DOHH2 (cell line): ENCODE measurements at regions not wholly inside any gene's neighbourhood (a gene's known extent, or its start where the extent isn't known, plus 50 kb on each side); places are given as distances from the start of the nearest gene placed in this dataset.

Source experiments
- H3F3A ChIP-seq: fragments of 200-600 bp; sonication (generic), shearing (Covaris generic); 2 replicates; pipeline ENCODE4 v1.6.0; 2016; ENCODE audit warnings: antibody characterized with exemption, mild to moderate bottlenecking; ENCODE audit not compliant: control insufficient read depth, insufficient read depth
- H3K27ac ChIP-seq: fragments of 200-600 bp; sonication (generic); 2 replicates; pipeline ENCODE4 v1.5.1; 2014; ENCODE audit warnings: low read depth, mild to moderate bottlenecking, low read length, moderate library complexity
- H3K27me3 ChIP-seq: fragments of 200-600 bp; sonication (generic); 2 replicates; pipeline ENCODE4 v1.6.1; 2014; ENCODE audit warnings: mild to moderate bottlenecking, low read length, mixed read lengths; ENCODE audit not compliant: control insufficient read depth
- H3K36me3 ChIP-seq: fragments of 200-600 bp; sonication (generic); 2 replicates; pipeline ENCODE4 v1.6.1; 2014; ENCODE audit warnings: mild to moderate bottlenecking, low read length, moderate library complexity, mixed read lengths; ENCODE audit not compliant: control insufficient read depth
- H3K4me1 ChIP-seq: fragments of 200-600 bp; sonication (generic); 2 replicates; pipeline ENCODE4 v1.6.1; 2014; ENCODE audit warnings: mild to moderate bottlenecking, low read length, mixed read lengths; ENCODE audit not compliant: control insufficient read depth
- H3K4me2 ChIP-seq: fragments of 200-600 bp; sonication (generic); 2 replicates; pipeline ENCODE4 v1.6.0; 2014; ENCODE audit warnings: mild to moderate bottlenecking, low read length, moderate library complexity
- H3K4me3 ChIP-seq: fragments of 200-600 bp; sonication (generic); 2 replicates; pipeline ENCODE4 v1.5.1; 2014; ENCODE audit warnings: mild to moderate bottlenecking, low read length, mixed read lengths
- H3K79me2 ChIP-seq: fragments of 200-600 bp; sonication (generic); 2 replicates; pipeline ENCODE4 v1.6.1; 2014; ENCODE audit warnings: mild to moderate bottlenecking, low read length, mixed read lengths; ENCODE audit not compliant: control insufficient read depth
- H3K9me2 ChIP-seq: fragments of 200-600 bp; sonication (generic); replicated peaks from 2 replicates; pipeline ENCODE4 v1.6.1; 2014; ENCODE audit warnings: mild to moderate bottlenecking, low read length, mixed read lengths; ENCODE audit not compliant: control insufficient read depth
- H3K9me3 ChIP-seq: fragments of 200-600 bp; sonication (generic); 2 replicates; pipeline ENCODE4 v1.6.1; 2014; ENCODE audit warnings: antibody characterized with exemption, low read length, mixed read lengths; ENCODE audit not compliant: control insufficient read depth, insufficient read depth
- H4K20me1 ChIP-seq: fragments of 200-600 bp; sonication (generic); 2 replicates; pipeline ENCODE4 v1.6.0; 2014; ENCODE audit warnings: low read depth, mild to moderate bottlenecking, antibody characterized with exemption, low read length, moderate library complexity; ENCODE audit not compliant: control insufficient read depth, insufficient read depth
- EZH2phosphoT487 ChIP-seq: fragments of 200-600 bp; sonication (generic); IDR thresholded peaks from 2 replicates; pipeline ENCODE4 v1.6.1; 2017; ENCODE audit warnings: borderline replicate concordance, mild to moderate bottlenecking, antibody characterized with exemption, low read length, moderate library complexity, mixed read lengths
- TF ChIP-seq, protein P1 (sequence below): fragments of 200-600 bp; sonication (generic); IDR thresholded peaks from one replicate; pipeline ENCODE4 v1.5.1; 2014; ENCODE audit warnings: antibody characterized with exemption, mild to moderate bottlenecking, low read depth, low read length; ENCODE audit not compliant: poor library complexity, severe bottlenecking

DNA sequence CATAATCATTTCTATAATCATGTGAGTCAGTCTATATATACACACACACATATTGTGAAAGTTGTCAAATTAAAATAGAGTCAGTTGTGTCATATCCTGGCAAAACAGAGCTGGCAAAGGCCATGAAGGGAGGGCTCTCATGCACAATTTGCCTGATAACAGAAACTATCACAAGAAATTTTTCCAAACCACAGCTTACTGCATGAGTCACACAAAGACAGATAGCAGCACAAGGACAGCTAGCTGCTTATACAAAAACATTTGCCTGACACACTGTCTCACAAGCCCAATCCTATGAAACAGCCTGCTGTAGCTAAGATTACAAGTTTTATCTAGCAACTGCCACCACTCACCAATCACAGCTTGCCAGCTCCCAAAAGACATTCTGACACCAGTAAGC is 848.5 kb upstream of the MAN1A1 start:
- TF ChIP-seq, protein P1, sequence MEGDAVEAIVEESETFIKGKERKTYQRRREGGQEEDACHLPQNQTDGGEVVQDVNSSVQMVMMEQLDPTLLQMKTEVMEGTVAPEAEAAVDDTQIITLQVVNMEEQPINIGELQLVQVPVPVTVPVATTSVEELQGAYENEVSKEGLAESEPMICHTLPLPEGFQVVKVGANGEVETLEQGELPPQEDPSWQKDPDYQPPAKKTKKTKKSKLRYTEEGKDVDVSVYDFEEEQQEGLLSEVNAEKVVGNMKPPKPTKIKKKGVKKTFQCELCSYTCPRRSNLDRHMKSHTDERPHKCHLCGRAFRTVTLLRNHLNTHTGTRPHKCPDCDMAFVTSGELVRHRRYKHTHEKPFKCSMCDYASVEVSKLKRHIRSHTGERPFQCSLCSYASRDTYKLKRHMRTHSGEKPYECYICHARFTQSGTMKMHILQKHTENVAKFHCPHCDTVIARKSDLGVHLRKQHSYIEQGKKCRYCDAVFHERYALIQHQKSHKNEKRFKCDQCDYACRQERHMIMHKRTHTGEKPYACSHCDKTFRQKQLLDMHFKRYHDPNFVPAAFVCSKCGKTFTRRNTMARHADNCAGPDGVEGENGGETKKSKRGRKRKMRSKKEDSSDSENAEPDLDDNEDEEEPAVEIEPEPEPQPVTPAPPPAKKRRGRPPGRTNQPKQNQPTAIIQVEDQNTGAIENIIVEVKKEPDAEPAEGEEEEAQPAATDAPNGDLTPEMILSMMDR, result no peak
- no peak for TF ChIP-seq EZH2phosphoT487
- H3K79me2 ChIP-seq, result no peaks in the 10 kb centered on the region
- no peak overlapping the region for H3K4me3 ChIP-seq
- no peaks in the 10 kb centered on the region for H3K4me1 ChIP-seq
- no peaks in the 10 kb centered on the region for H3K9me3 ChIP-seq
- no peaks in the 10 kb centered on the region for H3K27me3 ChIP-seq
- H3K4me2 ChIP-seq, result no peak overlapping the region
- H4K20me1 ChIP-seq, result no peaks in the 10 kb centered on the region
- no peaks in the 10 kb centered on the region for H3K36me3 ChIP-seq
- no peaks in the 10 kb centered on the region for H3F3A ChIP-seq
- no peaks in the 10 kb centered on the region for H3K9me2 ChIP-seq
- H3K27ac ChIP-seq, result no peak overlapping the region

DNA sequence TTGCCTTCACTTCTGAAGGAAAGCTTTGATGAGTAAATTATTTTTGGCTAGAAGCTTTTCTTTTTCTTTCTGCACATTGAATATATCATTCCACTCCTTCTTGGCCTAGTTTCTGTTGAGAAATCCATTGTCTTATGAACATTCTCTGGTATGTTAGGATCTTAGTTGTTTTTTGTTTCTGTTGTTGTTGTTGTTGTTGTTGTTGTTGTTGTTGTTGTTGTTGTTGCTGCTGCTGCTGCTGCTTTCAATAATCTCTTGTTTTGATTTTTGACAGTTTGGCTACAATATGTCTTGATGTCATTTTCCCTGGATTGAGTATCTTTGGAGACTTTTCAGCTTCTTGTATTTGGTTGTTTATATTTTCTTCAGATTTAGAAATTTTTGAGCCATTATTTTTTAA is 836.5 kb upstream of the MAN1A1 start:
- Histone ChIP-seq H3K79me2 (no peaks in the 10 kb centered on the region), H3F3A (no peaks in the 10 kb centered on the region), H3K4me2 (no peak overlapping the region), H3K27me3 (no peaks in the 10 kb centered on the region), H3K27ac (no peak overlapping the region), H3K9me3 (no peaks in the 10 kb centered on the region), H3K9me2 (no peaks in the 10 kb centered on the region), H3K4me1 (no peaks in the 10 kb centered on the region), H4K20me1 (no peaks in the 10 kb centered on the region), H3K36me3 (no peaks in the 10 kb centered on the region), H3K4me3 (no peak overlapping the region)
- no peak for TF ChIP-seq EZH2phosphoT487
- TF ChIP-seq, protein P1, result no peak

DNA sequence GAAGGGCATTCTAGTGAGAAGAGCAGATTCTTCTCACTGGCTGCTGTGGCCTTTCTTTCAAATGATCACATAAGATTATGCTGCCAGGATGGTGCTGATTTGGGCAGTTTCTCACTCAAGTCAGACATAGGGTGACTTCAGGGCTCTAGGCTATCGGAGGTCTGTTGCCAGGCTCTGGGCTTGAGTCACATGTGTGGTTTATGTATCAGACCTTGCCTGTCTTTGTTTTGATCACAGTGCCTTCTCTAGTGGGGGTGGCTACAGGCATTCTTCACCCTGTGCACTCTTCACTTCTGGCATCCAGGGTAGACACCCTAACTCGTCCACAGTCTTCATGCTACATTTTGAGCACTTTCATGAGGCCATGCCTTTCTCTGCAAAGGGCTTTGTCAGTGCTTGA is 823.7 kb upstream of the MAN1A1 start:
- no peaks in the 10 kb centered on the region for H3K9me2 ChIP-seq
- TF ChIP-seq EZH2phosphoT487, result no peak
- TF ChIP-seq, protein P1, result no peak
- no peak overlapping the region for H3K27ac ChIP-seq
- H3K36me3 ChIP-seq, result no peaks in the 10 kb centered on the region
- no peaks in the 10 kb centered on the region for H3K27me3 ChIP-seq
- no peak overlapping the region for H3K4me2 ChIP-seq
- H4K20me1 ChIP-seq, result no peaks in the 10 kb centered on the region
- no peaks in the 10 kb centered on the region for H3K9me3 ChIP-seq
- no peaks in the 10 kb centered on the region for H3K4me1 ChIP-seq
- H3K4me3 ChIP-seq, result no peak overlapping the region
- no peaks in the 10 kb centered on the region for H3F3A ChIP-seq
- no peaks in the 10 kb centered on the region for H3K79me2 ChIP-seq

DNA sequence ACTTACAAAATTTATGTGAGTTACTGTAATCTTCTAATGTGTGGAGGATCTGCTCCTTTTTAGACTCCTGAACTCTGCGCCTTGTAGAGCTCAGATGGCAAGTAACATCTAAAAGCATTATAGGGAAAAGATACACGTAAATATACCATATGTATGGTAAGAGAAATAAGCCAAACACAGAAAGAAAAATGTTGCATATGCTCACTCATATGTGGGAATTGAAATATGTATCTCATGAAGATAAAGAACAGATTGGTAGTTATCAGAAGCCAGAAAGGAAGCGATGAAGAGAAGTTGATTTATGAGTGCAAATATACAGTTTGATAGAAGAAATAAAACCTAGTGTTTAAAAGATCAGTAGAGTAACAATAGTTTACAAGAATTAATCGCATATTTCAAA is 815.0 kb upstream of the MAN1A1 start:
- Histone ChIP-seq H4K20me1 (no peaks in the 10 kb centered on the region), H3K27me3 (no peaks in the 10 kb centered on the region), H3K4me3 (no peak overlapping the region), H3F3A (no peaks in the 10 kb centered on the region), H3K36me3 (no peaks in the 10 kb centered on the region), H3K4me1 (no peaks in the 10 kb centered on the region), H3K27ac (no peak overlapping the region), H3K79me2 (no peaks in the 10 kb centered on the region), H3K9me2 (no peaks in the 10 kb centered on the region), H3K9me3 (no peaks in the 10 kb centered on the region), H3K4me2 (no peak overlapping the region)
- TF ChIP-seq, protein P1, result no peak
